GM11168 (cell line): ENCODE measurements at regions not wholly inside any gene's neighbourhood (a gene's known extent, or its start where the extent isn't known, plus 50 kb on each side); places are given as distances from the start of the nearest gene placed in this dataset.

ENCODE experiments used
- in situ Hi-C: fragments of 300-500 bp; cut with MboI; formaldehyde crosslinking; loops from one replicate; pipeline ENCODE4 v1.12.0; 2022; ENCODE audit warnings: low sequenced_read_pairs; ENCODE audit not compliant: unreplicated experiment

GRCh38 chr12:105933671-105934665 lies 204.8 kb downstream of the NUAK1 start:
- in situ Hi-C loops, result no loop called here

GRCh38 chr12:105935106-105935505 lies 203.6 kb downstream of the NUAK1 start:
- in situ Hi-C loops, result no loop called here

GRCh38 chr12:105935981-105936380 lies 202.8 kb downstream of the NUAK1 start:
- in situ Hi-C loops, result no loop called here

- in situ Hi-C loops, result no loop called here
These were observed 202.3 kb downstream of the NUAK1 start for GRCh38 chr12:105936496-105936895.

- in situ Hi-C loops, result no loop called here
These were observed 201.7 kb downstream of the NUAK1 start for GRCh38 chr12:105937009-105937408.

- in situ Hi-C loops, result no loop called here
These were observed 199.5 kb downstream of the NUAK1 start for GRCh38 chr12:105939181-105939721.

GRCh38 chr12:105942281-105942680 lies 196.5 kb downstream of the NUAK1 start:
- in situ Hi-C loops, result no loop called here

- in situ Hi-C loops, result no loop called here
These were observed 195.2 kb downstream of the NUAK1 start for GRCh38 chr12:105943525-105943924.

- in situ Hi-C loops, result no loop called here
These were observed 194.1 kb downstream of the NUAK1 start for GRCh38 chr12:105944628-105945027.

- in situ Hi-C loops, result no loop called here
These were observed 192.9 kb downstream of the NUAK1 start for GRCh38 chr12:105945880-105946279.

- in situ Hi-C loops, result no loop called here
These were observed 192.3 kb downstream of the NUAK1 start for GRCh38 chr12:105946493-105946901.

- in situ Hi-C loops, result no loop called here
These were observed 190.8 kb downstream of the NUAK1 start for GRCh38 chr12:105947906-105948305.

- in situ Hi-C loops, result no loop called here
These were observed 190.4 kb downstream of the NUAK1 start for GRCh38 chr12:105948331-105948730.

GRCh38 chr12:105949391-105949790 lies 189.4 kb downstream of the NUAK1 start:
- in situ Hi-C loops, result no loop called here

- in situ Hi-C loops, result no loop called here
These were observed 187.0 kb downstream of the NUAK1 start for GRCh38 chr12:105951732-105952131.

- in situ Hi-C loops, result no loop called here
These were observed 183.5 kb downstream of the NUAK1 start for GRCh38 chr12:105954951-105955931.

GRCh38 chr12:105955976-105956375 lies 182.8 kb downstream of the NUAK1 start:
- in situ Hi-C loops, result no loop called here

- in situ Hi-C loops, result no loop called here
These were observed 181.9 kb downstream of the NUAK1 start for GRCh38 chr12:105956662-105957457.

GRCh38 chr12:105960319-105961083 lies 178.3 kb downstream of the NUAK1 start:
- in situ Hi-C loops, result no loop called here
